Stimulated activated CD8-positive, alpha-beta memory T cell treated with anti-CD3 and anti-CD28 coated beads, Interleukin-12 subunit alpha, Interleukin-12 subunit beta, amount 100 ng/mL, for 1 hour (primary cell): ENCODE measurements at regions not wholly inside any gene's neighbourhood (a gene's known extent, or its start where the extent isn't known, plus 50 kb on each side); places are given as distances from the start of the nearest gene placed in this dataset.

Experiments
- DNase-seq: peaks from one replicate; pipeline ENCODE4 v3.0.0-alpha.2; 2020; ENCODE audit warnings: low read depth

GRCh38 chr10:94043431-94043990 is 49.8 kb downstream of the PLCE1 start:
- no peak for DNase-seq

- no peak for DNase-seq
These were observed 52.4 kb downstream of the PLCE1 start for GRCh38 chr10:94046098-94046497.

- no peak for DNase-seq
These were observed 53.6 kb downstream of the PLCE1 start for GRCh38 chr10:94047293-94047692.

GRCh38 chr10:94049911-94050310 is 56.2 kb downstream of the PLCE1 start:
- no peak for DNase-seq

GRCh38 chr10:94052281-94052680 is 58.5 kb downstream of the PLCE1 start:
- no peak for DNase-seq

- no peak for DNase-seq
These were observed 59.4 kb downstream of the PLCE1 start for GRCh38 chr10:94052866-94053791.

- DNase-seq: no peak
These were observed 65.6 kb downstream of the PLCE1 start for GRCh38 chr10:94059178-94059883.

- no peak for DNase-seq
These were observed 67.3 kb downstream of the PLCE1 start for GRCh38 chr10:94061026-94061425.

- DNase-seq: no peak
These were observed 68.9 kb downstream of the PLCE1 start for GRCh38 chr10:94062611-94063010.

GRCh38 chr10:94065362-94065761 is 71.6 kb downstream of the PLCE1 start:
- no peak for DNase-seq

GRCh38 chr10:94065787-94066186 is 72.1 kb downstream of the PLCE1 start:
- DNase-seq: no peak

- DNase-seq: no peak
These were observed 72.7 kb downstream of the PLCE1 start for GRCh38 chr10:94066411-94066810.

GRCh38 chr10:94069884-94070283 is 76.2 kb downstream of the PLCE1 start:
- DNase-seq: no peak

GRCh38 chr10:94074462-94074861 is 80.7 kb downstream of the PLCE1 start:
- no peak for DNase-seq

- no peak for DNase-seq
These were observed 81.8 kb downstream of the PLCE1 start for GRCh38 chr10:94075506-94075905.

GRCh38 chr10:94076325-94076841 is 82.7 kb downstream of the PLCE1 start:
- no peak for DNase-seq

- DNase-seq: no peak
These were observed 83.3 kb downstream of the PLCE1 start for GRCh38 chr10:94077042-94077441.

GRCh38 chr10:94080108-94080507 is 86.4 kb downstream of the PLCE1 start:
- no peak for DNase-seq

- DNase-seq: no peak
These were observed 90.0 kb downstream of the PLCE1 start for GRCh38 chr10:94083662-94084265.

- no peak for DNase-seq
These were observed 90.6 kb downstream of the PLCE1 start for GRCh38 chr10:94084344-94084743.

GRCh38 chr10:94085288-94085687 is 91.6 kb downstream of the PLCE1 start:
- DNase-seq: no peak

GRCh38 chr10:94085766-94086437 is 92.2 kb downstream of the PLCE1 start:
- no peak for DNase-seq
